ENCODE measurements at regions not wholly inside any gene's neighbourhood (a gene's known extent, or its start where the extent isn't known, plus 50 kb on each side); places are given as distances from the start of the nearest gene placed in this dataset.

DNA sequence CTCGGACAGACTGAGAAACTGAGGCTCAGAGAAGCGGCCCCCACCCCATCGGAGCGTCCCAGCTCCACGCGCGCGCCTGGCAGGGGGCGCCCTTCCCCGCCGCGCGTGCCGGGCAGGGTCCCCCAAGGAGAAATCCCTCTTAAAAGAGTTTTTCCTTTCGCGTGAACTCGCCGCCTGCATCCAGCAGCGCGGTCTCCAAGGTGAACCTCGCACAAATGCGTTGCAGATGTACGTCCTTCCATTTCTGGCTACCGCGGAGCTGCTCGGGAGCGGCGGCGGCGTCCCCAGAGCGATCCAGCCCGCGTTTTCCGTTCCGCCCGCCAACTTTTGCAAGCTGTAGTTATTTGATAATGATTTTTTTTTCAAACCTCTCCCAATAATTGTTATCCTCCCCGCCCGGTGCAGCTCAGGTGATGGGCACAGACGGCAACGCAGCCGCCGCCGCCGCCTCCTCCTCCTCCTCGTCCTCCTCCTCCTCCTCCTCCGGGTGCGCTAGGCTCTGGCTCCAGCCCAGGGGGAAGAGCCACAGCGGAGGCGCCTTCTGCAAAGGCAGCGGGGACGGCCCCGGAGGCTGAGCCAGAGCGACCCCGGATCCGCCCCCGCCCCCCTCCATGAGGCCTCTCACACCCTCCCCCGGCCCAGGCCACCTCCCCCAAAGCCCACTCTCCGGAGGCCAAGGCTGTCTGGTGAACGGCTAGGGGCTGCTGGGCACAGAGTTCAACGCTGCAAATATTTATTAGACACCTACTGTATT is 74.0 kb upstream of the CUX1 start:
- no peaks in the 10 kb centered on the region for H3K9me3 ChIP-seq
- H3K27ac ChIP-seq (replicated peaks in 1 of 4) = no peak overlapping the region
- H3K4me3 ChIP-seq = peak overlapping the region; percentile 52 to 60 (median 54)
- no peak for DNase-seq (ENCODE audit: extremely low spot score)
- no peak for TF ChIP-seq EP300 (IDR thresholded peaks at IDR 0.05)
- TF ChIP-seq, protein P1, sequence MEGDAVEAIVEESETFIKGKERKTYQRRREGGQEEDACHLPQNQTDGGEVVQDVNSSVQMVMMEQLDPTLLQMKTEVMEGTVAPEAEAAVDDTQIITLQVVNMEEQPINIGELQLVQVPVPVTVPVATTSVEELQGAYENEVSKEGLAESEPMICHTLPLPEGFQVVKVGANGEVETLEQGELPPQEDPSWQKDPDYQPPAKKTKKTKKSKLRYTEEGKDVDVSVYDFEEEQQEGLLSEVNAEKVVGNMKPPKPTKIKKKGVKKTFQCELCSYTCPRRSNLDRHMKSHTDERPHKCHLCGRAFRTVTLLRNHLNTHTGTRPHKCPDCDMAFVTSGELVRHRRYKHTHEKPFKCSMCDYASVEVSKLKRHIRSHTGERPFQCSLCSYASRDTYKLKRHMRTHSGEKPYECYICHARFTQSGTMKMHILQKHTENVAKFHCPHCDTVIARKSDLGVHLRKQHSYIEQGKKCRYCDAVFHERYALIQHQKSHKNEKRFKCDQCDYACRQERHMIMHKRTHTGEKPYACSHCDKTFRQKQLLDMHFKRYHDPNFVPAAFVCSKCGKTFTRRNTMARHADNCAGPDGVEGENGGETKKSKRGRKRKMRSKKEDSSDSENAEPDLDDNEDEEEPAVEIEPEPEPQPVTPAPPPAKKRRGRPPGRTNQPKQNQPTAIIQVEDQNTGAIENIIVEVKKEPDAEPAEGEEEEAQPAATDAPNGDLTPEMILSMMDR (IDR thresholded peaks at IDR 0.05) = peak; percentile 36 to 62 (median 54)
- TF ChIP-seq POLR2AphosphoS5 (IDR thresholded peaks at IDR 0.05) = no peak
- TF ChIP-seq POLR2A (IDR thresholded peaks at IDR 0.05; ENCODE audit: low read depth) = no peak
- intact Hi-C loops (cut with DNase I) = loop anchor here (5.0 kb wide), 1 partner anchor 69 kb away; no protein-coding TSS in a partner anchor
- H3K36me3 ChIP-seq = no peaks in the 10 kb centered on the region
- under 1% methylated on average over 51 of the region's 60 CpGs for WGBS
- peaks cover 0 to 25% (median 0%) of the 10 kb centered on the region in 4 donors for H3K27me3 ChIP-seq
- peaks cover 11 to 22% (median 14%) of the 10 kb centered on the region in 4 donors for H3K4me1 ChIP-seq

DNA sequence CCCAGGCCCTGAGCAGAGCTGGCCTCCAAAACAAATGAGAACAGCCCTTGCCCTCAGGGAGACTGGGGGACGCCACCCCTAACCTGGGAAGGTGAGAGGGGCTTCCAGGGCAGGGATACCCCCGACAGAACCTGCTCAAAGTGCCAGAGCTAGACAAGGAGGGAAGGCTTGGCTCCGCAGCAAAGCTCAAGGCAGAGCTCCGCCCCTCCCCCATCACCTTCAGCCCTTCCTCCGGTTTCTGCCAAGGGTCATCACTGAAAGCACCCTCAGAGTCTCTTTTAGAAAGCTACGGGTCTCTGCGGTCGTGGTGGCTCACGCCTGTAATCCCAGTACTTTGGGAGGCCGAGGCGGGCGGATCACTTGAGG is 73.4 kb upstream of the CUX1 start:
- Histone ChIP-seq H3K9me3 (no peaks in the 10 kb centered on the region), H3K27ac (replicated peaks in 1 of 4) (no peak overlapping the region), H3K36me3 (no peaks in the 10 kb centered on the region), H3K4me3 (peak overlapping the region; percentile 52 to 60 (median 54)), H3K4me1 (peaks cover 11 to 22% (median 14%) of the 10 kb centered on the region in 4 donors), H3K27me3 (peaks cover 0 to 29% (median 0%) of the 10 kb centered on the region in 4 donors)
- DNase-seq (ENCODE audit: extremely low spot score) = no peak
- TF ChIP-seq, protein P1 (IDR thresholded peaks at IDR 0.05) = no peak
- no peak for TF ChIP-seq POLR2AphosphoS5 (IDR thresholded peaks at IDR 0.05)
- TF ChIP-seq EP300 (IDR thresholded peaks at IDR 0.05) = no peak
- TF ChIP-seq POLR2A (IDR thresholded peaks at IDR 0.05; ENCODE audit: low read depth) = no peak
- WGBS = 86% methylated on average over 7 of the region's 12 CpGs
- intact Hi-C loops (cut with DNase I) = loop anchor here (5.0 kb wide), 1 partner anchor 68 kb away; no protein-coding TSS in a partner anchor

DNA sequence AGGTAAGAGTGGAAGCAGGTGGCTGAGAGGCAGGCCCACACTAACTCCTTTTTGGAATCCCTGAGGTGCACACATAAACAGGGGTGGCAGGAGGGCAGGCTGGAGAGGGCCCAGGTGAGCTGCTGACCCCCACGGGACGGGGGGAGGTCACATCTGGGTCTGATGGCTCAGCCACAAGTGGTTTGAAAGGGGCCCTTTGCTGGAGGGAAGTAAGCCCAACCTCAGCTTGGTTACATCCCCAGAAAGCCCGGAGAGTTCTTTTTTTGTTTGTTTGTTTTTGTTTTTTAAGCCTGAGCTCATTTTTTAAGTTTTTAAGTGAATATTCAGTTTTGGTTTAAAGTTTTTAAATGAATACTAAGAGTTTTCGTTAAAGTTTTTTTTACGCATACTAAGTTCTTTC is 72.8 kb upstream of the CUX1 start:
- WGBS = 72% methylated on average over 5 of the region's 5 CpGs
- Histone ChIP-seq H3K9me3 (no peaks in the 10 kb centered on the region), H3K4me1 (peaks cover 11 to 22% (median 14%) of the 10 kb centered on the region in 4 donors), H3K27me3 (peaks cover 0 to 35% (median 0%) of the 10 kb centered on the region in 4 donors), H3K4me3 (no peak overlapping the region), H3K27ac (replicated peaks in 1 of 4) (no peak overlapping the region), H3K36me3 (no peaks in the 10 kb centered on the region)
- no peak for DNase-seq (ENCODE audit: extremely low spot score)
- intact Hi-C loops (cut with DNase I) = loop anchor here (5.0 kb wide), 1 partner anchor 68 kb away; no protein-coding TSS in a partner anchor
- TF ChIP-seq, protein P1 (IDR thresholded peaks at IDR 0.05) = no peak
- TF ChIP-seq EP300 (IDR thresholded peaks at IDR 0.05) (no peak), POLR2AphosphoS5 (IDR thresholded peaks at IDR 0.05) (no peak), POLR2A (IDR thresholded peaks at IDR 0.05; ENCODE audit: low read depth) (no peak)

DNA sequence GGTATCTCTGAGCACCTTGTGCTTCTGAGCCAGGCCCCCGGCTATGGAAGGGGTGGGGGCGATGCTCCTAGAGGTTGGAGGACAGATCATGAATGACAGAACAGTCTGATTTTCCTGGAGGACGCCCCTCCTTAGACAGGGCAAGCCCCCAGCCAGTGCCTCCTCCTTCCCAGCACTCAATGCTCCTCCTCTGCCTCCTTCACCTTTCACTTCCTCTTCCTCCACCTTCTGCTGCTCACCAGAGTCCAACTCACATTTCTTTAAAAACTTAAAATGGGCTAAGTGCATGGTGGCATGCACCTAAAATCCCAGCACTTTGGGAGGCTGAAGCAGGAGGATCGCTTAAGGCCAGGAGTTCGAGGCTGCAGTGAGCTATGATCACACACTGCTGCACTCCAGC is 71.1 kb upstream of the CUX1 start:
- no peak overlapping the region for H3K4me3 ChIP-seq
- intact Hi-C loops (cut with DNase I) = no loop called here
- no peak for TF ChIP-seq POLR2AphosphoS5 (IDR thresholded peaks at IDR 0.05)
- TF ChIP-seq, protein P1 (IDR thresholded peaks at IDR 0.05) = no peak
- TF ChIP-seq EP300 (IDR thresholded peaks at IDR 0.05) = no peak
- no peak for TF ChIP-seq POLR2A (IDR thresholded peaks at IDR 0.05; ENCODE audit: low read depth)
- WGBS = 85% methylated on average over 5 of the region's 5 CpGs
- H3K4me1 ChIP-seq = peaks cover 11 to 22% (median 14%) of the 10 kb centered on the region in 4 donors
- H3K36me3 ChIP-seq = no peaks in the 10 kb centered on the region
- DNase-seq (ENCODE audit: extremely low spot score) = no peak
- no peaks in the 10 kb centered on the region for H3K9me3 ChIP-seq
- H3K27ac ChIP-seq (replicated peaks in 1 of 4) = no peak overlapping the region
- H3K27me3 ChIP-seq = peaks cover 0 to 37% (median 0%) of the 10 kb centered on the region in 4 donors

Data from esophagus muscularis mucosa (tissue), 4 donors.